Stomach (tissue), 8 donors: ENCODE measurements at regions not wholly inside any gene's neighbourhood (a gene's known extent, or its start where the extent isn't known, plus 50 kb on each side); places are given as distances from the start of the nearest gene placed in this dataset.

Experiments used
- DNase-seq, 2 donors: peaks; one replicate each; pipeline versions ENCODE4 v3.0.0 to v3.0.0-alpha.2; 2013 to 2019
- H3K27ac ChIP-seq, 5 donors: fragments of 200-600 bp in 4 of 5; sonication (generic) in 4 of 5; one replicate each; pipeline ENCODE4 v1.5.1; 2013 to 2019; ENCODE audit warnings: mild to moderate bottlenecking in 1 of 5, moderate library complexity in 1 of 5
- H3K27me3 ChIP-seq, 3 donors: fragments of 200-600 bp; sonication (generic); one replicate each; pipeline ENCODE4 v1.5.1; 2017 to 2019; ENCODE audit warnings: mixed run types in 1 of 3
- H3K36me3 ChIP-seq, 4 donors: fragments of 200-600 bp; sonication (generic); 1 replicate in 3 of 4; 2 replicates in 1 of 4; pipeline ENCODE4 v1.5.1; 2016 to 2019
- H3K4me1 ChIP-seq, 4 donors: fragments of 200-600 bp; sonication (generic); one replicate each; pipeline ENCODE4 v1.5.1; 2016 to 2019
- H3K4me3 ChIP-seq, 4 donors: fragments of 200-600 bp; sonication (generic) in 3 of 4; one replicate each; pipeline ENCODE4 v1.5.1; 2016 to 2019; ENCODE audit warnings: mild to moderate bottlenecking in 1 of 4
- H3K9me3 ChIP-seq, 4 donors: fragments of 200-600 bp; sonication (generic); one replicate each; pipeline ENCODE4 v1.5.1; 2016 to 2019
- CTCF ChIP-seq, 7 experiments: fragments of 450-650 bp in 4 of 7; fragments of 200-600 bp in 3 of 7; sonication (generic) in 3 of 7; IDR thresholded peaks; one replicate each; pipeline ENCODE4 v1.5.1; 2016 to 2019; ENCODE audit warnings: antibody characterized with exemption in 7 of 7, control low read depth in 2 of 7, mild to moderate bottlenecking in 1 of 7
- EP300 ChIP-seq: sonication (generic); formaldehyde crosslinking; IDR thresholded peaks from one replicate; pipeline ENCODE4 v1.6.1; 2017; ENCODE audit warnings: antibody characterized with exemption
- POLR2A ChIP-seq, 4 donors: fragments of 450-650 bp; IDR thresholded peaks; one replicate each; pipeline ENCODE4 v1.6.1; 2016; ENCODE audit warnings: antibody characterized with exemption in 4 of 4, control low read depth in 2 of 4, mild to moderate bottlenecking in 1 of 4, moderate library complexity in 1 of 4
- POLR2AphosphoS5 ChIP-seq, 3 donors: sonication (generic); formaldehyde crosslinking; IDR thresholded peaks; one replicate each; pipeline ENCODE4 v1.6.1; 2016; ENCODE audit warnings: antibody characterized with exemption in 3 of 3
- WGBS, 5 donors: extraction: QIAGEN DNeasy Blood & Tissue Kit in 3 of 5; methylation state at CpG; one replicate each; pipeline versions ENCODE4 v1.1.5 to v1.1.7; 2013 to 2018; 5-methylcytosine and 5-hydroxymethylcytosine counted together
- intact Hi-C: fragments of 100-400 bp; cut with DNase I; formaldehyde crosslinking; loops from one replicate; pipeline ENCODE4 v1.15.1; 2023; ENCODE audit warnings: low total_unique reads
- donor health status: healthy with polysubstance abuse.
- donor health status: Bipolar disorder and iron deficiency.
- donor health status: healthy.

GRCh38 chr9:90047828-90048227, 443.0 kb downstream of the GADD45G start:
- H3K36me3 ChIP-seq = no peaks in the 10 kb centered on the region
- TF ChIP-seq EP300 (no peak), POLR2AphosphoS5 (IDR thresholded peaks at IDR 0.05) (no peak), POLR2A (IDR thresholded peaks at IDR 0.05) (no peak), CTCF (IDR thresholded peaks at IDR 0.05) (no peak)

GRCh38 chr9:90052366-90052765, 447.6 kb downstream of the GADD45G start:
- TF ChIP-seq EP300 = no peak
- no peak for TF ChIP-seq POLR2AphosphoS5 (IDR thresholded peaks at IDR 0.05)
- TF ChIP-seq CTCF (IDR thresholded peaks at IDR 0.05) = no peak
- no peaks in the 10 kb centered on the region for H3K27me3 ChIP-seq
- H3K9me3 ChIP-seq = no peaks in the 10 kb centered on the region
- H3K4me3 ChIP-seq = no peak overlapping the region
- intact Hi-C loops = no loop called here
- no peaks in the 10 kb centered on the region for H3K36me3 ChIP-seq
- H3K27ac ChIP-seq = no peak overlapping the region
- no peak for DNase-seq
- peaks cover 0 to 8% (median 0%) of the 10 kb centered on the region in 4 donors for H3K4me1 ChIP-seq

More at GRCh38 chr9:90047828-90048227, 443.0 kb downstream of the GADD45G start:
- Histone ChIP-seq H3K4me3 (no peak overlapping the region), H3K27me3 (no peaks in the 10 kb centered on the region), H3K4me1 (peaks cover 0 to 7% (median 0%) of the 10 kb centered on the region in 4 donors), H3K27ac (no peak overlapping the region), H3K9me3 (no peaks in the 10 kb centered on the region)
- intact Hi-C loops = no loop called here
- DNase-seq = no peak

GRCh38 chr9:90053027-90053426, 448.2 kb downstream of the GADD45G start:
- 57 to 71% (median 70%) methylated on average over 5 of the region's 5 CpGs for WGBS, 5 donors
- H3K36me3 ChIP-seq = no peaks in the 10 kb centered on the region
- intact Hi-C loops = no loop called here

GRCh38 chr9:90054810-90055209, 450.0 kb downstream of the GADD45G start:
- Histone ChIP-seq H3K27me3 (no peaks in the 10 kb centered on the region), H3K27ac (no peak overlapping the region), H3K36me3 (no peaks in the 10 kb centered on the region), H3K4me1 (peaks cover 0 to 8% (median 0%) of the 10 kb centered on the region in 4 donors), H3K4me3 (no peak overlapping the region), H3K9me3 (no peaks in the 10 kb centered on the region)
- intact Hi-C loops = no loop called here
- peak in 1 of 3 donors; percentile 17 for TF ChIP-seq POLR2AphosphoS5 (IDR thresholded peaks at IDR 0.05)
- no peak for TF ChIP-seq CTCF (IDR thresholded peaks at IDR 0.05)
- TF ChIP-seq POLR2A (IDR thresholded peaks at IDR 0.05) = no peak
- no peak for TF ChIP-seq EP300
- DNase-seq = no peak

More at GRCh38 chr9:90053027-90053426, 448.2 kb downstream of the GADD45G start:
- DNase-seq = no peak
- H3K4me1 ChIP-seq = peaks cover 0 to 8% (median 0%) of the 10 kb centered on the region in 4 donors
- no peaks in the 10 kb centered on the region for H3K9me3 ChIP-seq
- H3K27ac ChIP-seq = no peak overlapping the region
- TF ChIP-seq POLR2AphosphoS5 (IDR thresholded peaks at IDR 0.05) = no peak
- no peak for TF ChIP-seq CTCF (IDR thresholded peaks at IDR 0.05)
- TF ChIP-seq EP300 = no peak
- TF ChIP-seq POLR2A (IDR thresholded peaks at IDR 0.05) = no peak
- no peak overlapping the region for H3K4me3 ChIP-seq
- H3K27me3 ChIP-seq = no peaks in the 10 kb centered on the region
